Right lobe of liver (tissue), 6 donors: ENCODE measurements at regions not wholly inside any gene's neighbourhood (a gene's known extent, or its start where the extent isn't known, plus 50 kb on each side); places are given as distances from the start of the nearest gene placed in this dataset.

Source experiments
- ATAC-seq, 4 donors: fragments of 200-7000 bp; cut with Tn5 transposase; one replicate each; pipeline ENCODE4 v1.9.1; 2020; ENCODE audit warnings: mild to moderate bottlenecking in 4 of 4, moderate library complexity in 4 of 4
- DNase-seq, 3 donors: peaks; one replicate each; pipeline ENCODE4 v3.0.0-alpha.2; 2020
- H3K27ac ChIP-seq, 3 donors: fragments of 200-600 bp; one replicate each; pipeline ENCODE4 v1.8.0; 2022
- H3K27me3 ChIP-seq, 2 donors: fragments of 200-600 bp; one replicate each; pipeline ENCODE4 v1.8.0; 2022
- H3K36me3 ChIP-seq, 4 donors: fragments of 200-600 bp; sonication (generic) in 1 of 4; one replicate each; pipeline versions ENCODE4 v1.5.1 to v1.8.0; 2017 to 2022; ENCODE audit warnings: control low read depth in 1 of 4
- H3K4me1 ChIP-seq, 4 donors: fragments of 200-600 bp; sonication (generic) in 1 of 4; one replicate each; pipeline versions ENCODE4 v1.5.1 to v1.8.0; 2017 to 2022; ENCODE audit warnings: control low read depth in 1 of 4
- H3K4me3 ChIP-seq, 3 donors: fragments of 200-600 bp; one replicate each; pipeline ENCODE4 v1.8.0; 2022
- H3K9me3 ChIP-seq, 4 donors: fragments of 200-600 bp; sonication (generic) in 1 of 4; one replicate each; pipeline versions ENCODE4 v1.5.1 to v1.8.0; 2017 to 2022; ENCODE audit warnings: control low read depth in 1 of 4
- CTCF ChIP-seq, 4 donors: fragments of 200-600 bp in 3 of 4; fragments of 450-650 bp in 1 of 4; IDR thresholded peaks; one replicate each; pipeline versions ENCODE4 v1.5.1 to v1.8.0; 2016 to 2022; ENCODE audit warnings: antibody characterized with exemption in 4 of 4, mild to moderate bottlenecking in 2 of 4
- POLR2A ChIP-seq: fragments of 450-650 bp; IDR thresholded peaks from one replicate; pipeline ENCODE4 v1.6.1; 2017; ENCODE audit warnings: antibody characterized with exemption, mild to moderate bottlenecking
- WGBS: methylation state at CpG from one replicate; pipeline ENCODE4 v1.1.6; 2018; ENCODE audit warnings: low coverage, low lambda C conversion rate; ENCODE audit not compliant: insufficient coverage; ENCODE audit errors: missing lambda C conversion rate; 5-methylcytosine and 5-hydroxymethylcytosine counted together
- intact Hi-C, 2 donors: fragments of 100-400 bp; cut with DNase I; formaldehyde crosslinking; loops; one replicate each; pipeline versions ENCODE4 v1.11.2 to v1.14.1; 2022
- donor health status: DM: no; HTN: yes; CAD: no.
- donor health status: DM: no; HTN: no; CAD: no.
- donor health status: DM: no; HTN: no; CAD: no.
- donor health status: DM: no; HTN: yes; CAD: no.
- donor health status: DM: no; HTN: yes; CAD: no.

DNA sequence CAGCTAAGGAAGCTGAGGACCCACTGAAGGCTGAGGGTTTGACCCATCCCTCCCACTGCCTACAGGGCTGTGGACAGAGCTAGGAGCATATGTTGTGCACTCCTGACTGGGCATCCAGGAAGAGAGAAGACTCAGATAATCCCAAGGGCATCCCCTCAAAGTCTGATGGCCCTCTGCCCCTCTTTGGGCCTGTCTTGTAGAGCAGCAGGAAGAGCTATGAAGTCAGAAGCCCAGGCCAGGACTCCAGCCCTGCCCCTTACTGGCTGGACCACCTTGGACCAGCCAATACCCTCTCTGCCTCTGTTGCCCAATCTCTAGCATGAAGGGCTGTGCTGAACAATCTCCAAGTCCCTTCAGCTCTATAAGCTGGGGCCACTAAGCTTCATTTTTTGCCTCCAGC lies 210.8 kb downstream of the RPLP1 start:
- Histone ChIP-seq H3K27ac (no peak overlapping the region), H3K9me3 (no peaks in the 10 kb centered on the region), H3K27me3 (no peaks in the 10 kb centered on the region), H3K4me3 (no peak overlapping the region), H3K4me1 (no peaks in the 10 kb centered on the region), H3K36me3 (no peaks in the 10 kb centered on the region)
- ATAC-seq (no peak), DNase-seq (peak in 1 of 3 donors; percentile 22)
- TF ChIP-seq POLR2A (no peak), CTCF (IDR thresholded peaks at IDR 0.05) (no peak)
- intact Hi-C loops, result no loop called here

- Histone ChIP-seq H3K27ac (no peak overlapping the region), H3K36me3 (no peaks in the 10 kb centered on the region), H3K9me3 (no peaks in the 10 kb centered on the region), H3K27me3 (no peaks in the 10 kb centered on the region), H3K4me3 (no peak overlapping the region), H3K4me1 (no peaks in the 10 kb centered on the region)
- DNase-seq (no peak), ATAC-seq (no peak)
- WGBS, result 80% methylated on average over 1 of the region's 3 CpGs
- no peak for TF ChIP-seq CTCF (IDR thresholded peaks at IDR 0.05)
- no peak for TF ChIP-seq POLR2A
- intact Hi-C loops, result no loop called here
Observed at GRCh38 chr15:69663982-69664381, 211.4 kb downstream of the RPLP1 start.

GRCh38 chr15:69664572-69665571 lies 212.3 kb downstream of the RPLP1 start:
- no peak for DNase-seq
- 77% methylated on average over 20 of the region's 28 CpGs for WGBS
- TF ChIP-seq CTCF (IDR thresholded peaks at IDR 0.05) (no peak), POLR2A (no peak)

DNA sequence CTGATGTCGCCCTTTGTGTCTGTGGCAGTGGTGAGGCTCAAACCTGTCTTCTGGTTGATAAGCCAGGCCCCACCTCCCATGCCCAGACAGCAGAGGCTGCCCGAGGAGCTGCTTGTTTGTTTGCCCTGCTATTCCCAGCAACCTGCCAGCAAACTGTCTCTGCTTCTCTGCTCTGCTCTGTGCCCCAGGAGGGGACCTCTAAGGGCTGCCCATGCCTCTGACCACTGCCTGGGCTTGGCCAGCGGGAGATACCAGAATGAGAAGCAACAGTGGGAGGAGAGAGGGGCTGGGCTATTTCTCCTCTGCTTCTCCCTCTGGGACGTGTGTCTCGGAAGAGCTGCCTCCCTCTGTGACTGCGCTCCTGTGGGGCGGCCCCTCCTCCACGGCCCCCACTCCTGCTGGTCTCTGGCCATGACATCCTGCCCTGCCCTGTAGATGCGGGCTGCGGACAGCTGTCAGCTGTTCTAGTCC lies 213.1 kb downstream of the RPLP1 start:
- no peaks in the 10 kb centered on the region for H3K36me3 ChIP-seq
- H3K9me3 ChIP-seq, result no peaks in the 10 kb centered on the region
- no peak for DNase-seq
- TF ChIP-seq CTCF (IDR thresholded peaks at IDR 0.05) (no peak), POLR2A (no peak)
- H3K4me3 ChIP-seq, result no peak overlapping the region
- intact Hi-C loops, result no loop called here
- 46% methylated on average over 4 of the region's 10 CpGs for WGBS
- no peak overlapping the region for H3K27ac ChIP-seq
- no peaks in the 10 kb centered on the region for H3K27me3 ChIP-seq
- H3K4me1 ChIP-seq, result no peaks in the 10 kb centered on the region
- no peak for ATAC-seq

More at GRCh38 chr15:69664572-69665571, 212.3 kb downstream of the RPLP1 start:
- H3K27ac ChIP-seq, result no peak overlapping the region
- H3K36me3 ChIP-seq, result no peaks in the 10 kb centered on the region
- no peak for ATAC-seq
- intact Hi-C loops, result no loop called here
- no peak overlapping the region for H3K4me3 ChIP-seq
- H3K9me3 ChIP-seq, result no peaks in the 10 kb centered on the region
- no peaks in the 10 kb centered on the region for H3K27me3 ChIP-seq
- no peaks in the 10 kb centered on the region for H3K4me1 ChIP-seq
